Glutamatergic neuron (in vitro differentiated cells): ENCODE measurements at regions not wholly inside any gene's neighbourhood (a gene's known extent, or its start where the extent isn't known, plus 50 kb on each side); places are given as distances from the start of the nearest gene placed in this dataset.

Experiments
- DNase-seq: peaks from one replicate; pipeline ENCODE4 v3.0.0; 2022
- H3K27ac Mint-ChIP-seq: one replicate; pipeline ENCODE4 v1.8.0; 2020; ENCODE audit warnings: mild to moderate bottlenecking, mixed read lengths, inconsistent platforms; ENCODE audit not compliant: unreplicated experiment
- H3K27me3 Mint-ChIP-seq: one replicate; pipeline ENCODE4 v1.8.0; 2020; ENCODE audit warnings: mild to moderate bottlenecking, moderate library complexity, mixed read lengths, inconsistent platforms; ENCODE audit not compliant: unreplicated experiment
- H3K36me3 Mint-ChIP-seq: one replicate; pipeline ENCODE4 v1.8.0; 2020; ENCODE audit warnings: mild to moderate bottlenecking, mixed read lengths, inconsistent platforms; ENCODE audit not compliant: unreplicated experiment
- H3K4me1 Mint-ChIP-seq: one replicate; pipeline ENCODE4 v1.8.0; 2020; ENCODE audit warnings: mild to moderate bottlenecking, low read depth, mixed read lengths, inconsistent platforms; ENCODE audit not compliant: unreplicated experiment
- H3K4me3 Mint-ChIP-seq: one replicate; pipeline ENCODE4 v1.8.0; 2020; ENCODE audit warnings: mild to moderate bottlenecking, mixed read lengths, inconsistent platforms; ENCODE audit not compliant: unreplicated experiment
- H3K9me3 Mint-ChIP-seq: one replicate; pipeline ENCODE4 v1.8.0; 2020; ENCODE audit warnings: mild to moderate bottlenecking, moderate library complexity, mixed read lengths, inconsistent platforms; ENCODE audit not compliant: unreplicated experiment
- TF ChIP-seq, protein P1 (sequence below): fragments of 200-600 bp; sonication (generic); IDR thresholded peaks from one replicate; pipeline ENCODE4 v1.5.0; 2021; ENCODE audit not compliant: partially characterized antibody, unreplicated experiment

DNA sequence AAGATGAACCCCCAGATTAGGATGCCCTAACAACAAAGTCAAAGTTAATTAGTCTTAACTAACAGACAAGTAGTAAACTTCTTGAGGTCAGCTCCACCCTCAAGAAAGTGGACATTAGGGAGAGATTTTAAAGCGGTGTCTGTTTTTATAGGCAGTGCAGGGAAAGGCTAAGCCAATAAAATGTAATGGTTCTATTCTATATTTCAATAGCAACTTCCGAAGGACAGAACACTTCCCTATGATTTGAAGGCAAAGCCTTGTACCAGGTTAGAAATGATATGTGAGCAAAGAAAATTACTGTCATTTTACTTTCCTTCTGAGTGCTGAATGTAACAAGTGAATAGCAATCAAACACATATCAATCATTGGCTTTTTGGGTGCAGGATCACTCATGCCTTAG lies 455.2 kb downstream of the ISL1 start:
- peaks cover 1% of the 10 kb centered on the region for H3K4me1 Mint-ChIP-seq
- no peaks in the 10 kb centered on the region for H3K27me3 Mint-ChIP-seq
- DNase-seq = no peak
- no peak overlapping the region for H3K27ac Mint-ChIP-seq
- no peaks in the 10 kb centered on the region for H3K36me3 Mint-ChIP-seq
- no peak overlapping the region for H3K4me3 Mint-ChIP-seq
- H3K9me3 Mint-ChIP-seq = no peaks in the 10 kb centered on the region
- TF ChIP-seq, protein P1, sequence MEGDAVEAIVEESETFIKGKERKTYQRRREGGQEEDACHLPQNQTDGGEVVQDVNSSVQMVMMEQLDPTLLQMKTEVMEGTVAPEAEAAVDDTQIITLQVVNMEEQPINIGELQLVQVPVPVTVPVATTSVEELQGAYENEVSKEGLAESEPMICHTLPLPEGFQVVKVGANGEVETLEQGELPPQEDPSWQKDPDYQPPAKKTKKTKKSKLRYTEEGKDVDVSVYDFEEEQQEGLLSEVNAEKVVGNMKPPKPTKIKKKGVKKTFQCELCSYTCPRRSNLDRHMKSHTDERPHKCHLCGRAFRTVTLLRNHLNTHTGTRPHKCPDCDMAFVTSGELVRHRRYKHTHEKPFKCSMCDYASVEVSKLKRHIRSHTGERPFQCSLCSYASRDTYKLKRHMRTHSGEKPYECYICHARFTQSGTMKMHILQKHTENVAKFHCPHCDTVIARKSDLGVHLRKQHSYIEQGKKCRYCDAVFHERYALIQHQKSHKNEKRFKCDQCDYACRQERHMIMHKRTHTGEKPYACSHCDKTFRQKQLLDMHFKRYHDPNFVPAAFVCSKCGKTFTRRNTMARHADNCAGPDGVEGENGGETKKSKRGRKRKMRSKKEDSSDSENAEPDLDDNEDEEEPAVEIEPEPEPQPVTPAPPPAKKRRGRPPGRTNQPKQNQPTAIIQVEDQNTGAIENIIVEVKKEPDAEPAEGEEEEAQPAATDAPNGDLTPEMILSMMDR = no peak

DNA sequence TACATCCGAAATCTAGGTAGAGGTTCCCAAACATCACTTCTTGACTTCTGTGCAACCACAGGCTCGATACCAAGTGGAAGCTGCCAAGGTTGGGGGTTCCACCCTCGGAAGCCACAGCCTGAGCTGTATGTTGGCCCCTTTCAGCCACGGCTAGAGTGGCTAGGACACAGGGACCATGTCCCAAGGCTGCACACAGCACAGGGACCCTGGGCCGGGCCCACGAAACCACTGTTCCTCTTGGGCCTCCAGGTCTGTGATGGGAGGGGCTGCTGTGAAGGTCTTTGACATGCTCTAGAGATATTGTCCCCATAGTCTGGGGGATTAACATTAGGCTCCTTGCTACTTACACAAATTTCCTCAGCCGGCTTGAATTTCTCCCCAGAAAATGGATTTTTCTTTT lies 460.6 kb downstream of the ISL1 start:
- Mint-ChIP-seq H3K36me3 (peaks cover 4% of the 10 kb centered on the region), H3K4me1 (peaks cover 1% of the 10 kb centered on the region), H3K27ac (no peak overlapping the region), H3K27me3 (no peaks in the 10 kb centered on the region), H3K4me3 (no peak overlapping the region), H3K9me3 (no peaks in the 10 kb centered on the region)
- TF ChIP-seq, protein P1 = no peak
- no peak for DNase-seq

DNA sequence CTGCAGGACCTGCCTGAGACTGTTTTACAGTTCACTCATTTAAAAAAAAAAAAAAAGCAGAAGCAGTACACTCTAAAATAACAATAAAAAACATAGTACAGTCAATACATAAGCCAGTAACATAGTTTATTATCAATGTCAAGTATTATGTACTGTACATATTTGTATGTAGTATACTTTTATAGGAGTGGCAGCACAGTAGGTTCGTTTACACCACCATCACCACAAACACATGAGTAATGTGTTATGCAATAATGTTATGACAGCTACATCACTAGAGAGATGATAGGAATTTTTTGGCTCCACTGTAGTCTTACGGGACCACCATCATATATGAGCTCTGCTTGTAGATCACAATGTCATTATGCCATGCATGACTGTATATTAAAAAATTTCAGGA lies 462.8 kb downstream of the ISL1 start:
- H3K27me3 Mint-ChIP-seq = no peaks in the 10 kb centered on the region
- no peaks in the 10 kb centered on the region for H3K9me3 Mint-ChIP-seq
- no peak for DNase-seq
- TF ChIP-seq, protein P1 = no peak
- H3K4me3 Mint-ChIP-seq = no peak overlapping the region
- no peak overlapping the region for H3K27ac Mint-ChIP-seq
- peaks cover 4% of the 10 kb centered on the region for H3K36me3 Mint-ChIP-seq
- peaks cover 1% of the 10 kb centered on the region for H3K4me1 Mint-ChIP-seq

GRCh38 chr5:51859624-51860023 lies 476.4 kb downstream of the ISL1 start:
- no peaks in the 10 kb centered on the region for H3K9me3 Mint-ChIP-seq
- TF ChIP-seq, protein P1 = no peak
- DNase-seq = no peak
- H3K27me3 Mint-ChIP-seq = no peaks in the 10 kb centered on the region
- no peak overlapping the region for H3K27ac Mint-ChIP-seq
- H3K4me3 Mint-ChIP-seq = no peak overlapping the region
- no peaks in the 10 kb centered on the region for H3K36me3 Mint-ChIP-seq
- H3K4me1 Mint-ChIP-seq = peaks cover 7% of the 10 kb centered on the region

GRCh38 chr5:51860532-51861018 lies 477.3 kb downstream of the ISL1 start:
- TF ChIP-seq, protein P1 = no peak
- no peak overlapping the region for H3K27ac Mint-ChIP-seq

More at GRCh38 chr5:51860532-51861018, 477.3 kb downstream of the ISL1 start:
- DNase-seq = no peak
- Mint-ChIP-seq H3K9me3 (no peaks in the 10 kb centered on the region), H3K36me3 (no peaks in the 10 kb centered on the region), H3K27me3 (no peaks in the 10 kb centered on the region), H3K4me1 (peaks cover 7% of the 10 kb centered on the region), H3K4me3 (no peak overlapping the region)
